HG02623 (cell line): ENCODE measurements at regions not wholly inside any gene's neighbourhood (a gene's known extent, or its start where the extent isn't known, plus 50 kb on each side); places are given as distances from the start of the nearest gene placed in this dataset.
"Not testable (repeated sequence)": the region's sequence is repeated elsewhere in the genome, so short reads cannot be mapped to it uniquely, and the experiment has no call there.

ENCODE experiments used
- ATAC-seq: cut with Tn5 transposase; IDR thresholded peaks from one replicate; pipeline ENCODE4 v1.9.1; 2021; ENCODE audit warnings: moderate library complexity; ENCODE audit not compliant: unreplicated experiment

GRCh38 chr4:147096667-147097604 is 151.3 kb upstream of the TTC29 start:
- ATAC-seq, result no peak

GRCh38 chr4:147101678-147102077 is 156.0 kb upstream of the TTC29 start:
- ATAC-seq, result no peak

GRCh38 chr4:147102596-147102995 is 156.9 kb upstream of the TTC29 start:
- ATAC-seq, result no peak

- no peak for ATAC-seq
Observed at GRCh38 chr4:147103403-147103946, 157.8 kb upstream of the TTC29 start.

GRCh38 chr4:147104768-147105167 is 159.1 kb upstream of the TTC29 start:
- ATAC-seq, result no peak

- no peak for ATAC-seq
Observed at GRCh38 chr4:147108409-147108808, 162.7 kb upstream of the TTC29 start.

- no peak for ATAC-seq
Observed at GRCh38 chr4:147109800-147110199, 164.1 kb upstream of the TTC29 start.

GRCh38 chr4:147110473-147111367 is 165.1 kb upstream of the TTC29 start:
- no peak for ATAC-seq

GRCh38 chr4:147112196-147112595 is 166.5 kb upstream of the TTC29 start:
- not testable (repeated sequence) for ATAC-seq

GRCh38 chr4:147117431-147117830 is 171.8 kb upstream of the TTC29 start:
- no peak for ATAC-seq

GRCh38 chr4:147118528-147118927 is 172.9 kb upstream of the TTC29 start:
- ATAC-seq, result no peak

GRCh38 chr4:147122685-147123084 is 177.0 kb upstream of the TTC29 start:
- ATAC-seq, result no peak

GRCh38 chr4:147123146-147123545 is 177.5 kb upstream of the TTC29 start:
- no peak for ATAC-seq

GRCh38 chr4:147128787-147129186 is 183.1 kb upstream of the TTC29 start:
- no peak for ATAC-seq

GRCh38 chr4:147129687-147130086 is 184.0 kb upstream of the TTC29 start:
- ATAC-seq, result no peak

GRCh38 chr4:147134536-147135210 is 189.0 kb upstream of the TTC29 start:
- ATAC-seq, result no peak

- ATAC-seq, result no peak
Observed at GRCh38 chr4:147136310-147136709, 190.6 kb upstream of the TTC29 start.

- no peak for ATAC-seq
Observed at GRCh38 chr4:147136751-147137150, 191.1 kb upstream of the TTC29 start.

- no peak for ATAC-seq
Observed at GRCh38 chr4:147137280-147137679, 191.6 kb upstream of the TTC29 start.

GRCh38 chr4:147138171-147138570 is 192.5 kb upstream of the TTC29 start:
- ATAC-seq, result no peak
